GM18519 (cell line): ENCODE measurements at regions not wholly inside any gene's neighbourhood (a gene's known extent, or its start where the extent isn't known, plus 50 kb on each side); places are given as distances from the start of the nearest gene placed in this dataset.

Experiments used
- ATAC-seq: cut with Tn5 transposase; IDR thresholded peaks from one replicate; pipeline ENCODE4 v1.9.1; 2021; ENCODE audit warnings: mild to moderate bottlenecking, moderate library complexity; ENCODE audit not compliant: unreplicated experiment, low FRiP score

DNA sequence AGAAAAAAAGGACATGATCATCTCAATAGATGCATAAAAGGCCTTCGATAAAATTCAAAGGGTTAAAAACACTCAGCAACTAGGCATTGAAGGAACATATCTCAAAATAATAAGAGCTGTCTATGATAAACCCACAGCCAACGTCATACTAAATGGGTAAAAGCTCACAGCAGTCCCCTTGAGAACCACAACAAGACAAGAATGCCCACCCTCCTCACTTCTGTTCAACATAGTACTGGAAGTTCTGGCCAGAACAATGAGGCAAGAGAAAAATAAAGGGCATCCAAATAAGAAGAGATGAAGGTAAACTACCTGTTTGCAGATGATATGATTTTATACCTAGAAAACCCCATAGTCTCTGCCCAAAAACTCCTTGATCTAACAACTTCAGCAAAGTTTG lies 619.7 kb upstream of the LMCD1 start:
- no peak for ATAC-seq

DNA sequence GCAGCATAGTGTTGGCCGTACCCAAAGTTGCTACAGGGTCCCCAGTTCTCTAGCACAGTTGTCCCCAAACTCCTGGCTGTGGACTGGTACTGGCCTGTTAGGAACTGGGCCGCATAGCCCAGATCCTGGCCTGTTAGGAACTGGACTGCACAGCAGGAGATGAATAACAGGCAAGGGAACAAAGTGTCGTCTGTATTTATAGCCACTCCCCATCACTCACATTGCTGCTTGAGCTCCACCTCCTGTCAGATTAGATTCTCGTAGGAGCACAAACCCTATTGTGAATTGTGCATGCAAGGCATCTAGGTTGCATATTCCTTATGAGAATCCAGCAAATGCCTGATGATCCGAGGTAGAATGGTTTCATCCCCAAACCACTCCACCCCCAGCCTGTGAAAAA lies 604.0 kb upstream of the LMCD1 start:
- ATAC-seq = no peak

DNA sequence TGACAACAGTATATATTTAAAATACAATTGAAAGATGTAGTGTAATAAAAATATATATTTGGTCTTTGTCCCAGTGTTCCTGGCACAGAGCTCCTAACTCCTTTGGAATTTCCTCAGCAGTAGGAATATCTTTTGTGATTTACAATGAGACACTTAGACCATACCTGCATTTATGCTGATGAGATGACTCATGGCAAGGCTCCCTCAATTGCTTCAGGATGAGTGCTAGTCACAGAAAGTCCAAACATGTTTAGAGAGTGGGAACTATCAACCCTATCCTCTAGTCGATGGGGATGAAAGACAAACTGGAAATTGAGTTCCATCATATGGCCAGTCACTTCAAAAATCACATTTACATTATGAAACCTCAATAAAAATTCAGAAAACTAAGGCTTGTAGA lies 588.3 kb upstream of the LMCD1 start:
- ATAC-seq = no peak

DNA sequence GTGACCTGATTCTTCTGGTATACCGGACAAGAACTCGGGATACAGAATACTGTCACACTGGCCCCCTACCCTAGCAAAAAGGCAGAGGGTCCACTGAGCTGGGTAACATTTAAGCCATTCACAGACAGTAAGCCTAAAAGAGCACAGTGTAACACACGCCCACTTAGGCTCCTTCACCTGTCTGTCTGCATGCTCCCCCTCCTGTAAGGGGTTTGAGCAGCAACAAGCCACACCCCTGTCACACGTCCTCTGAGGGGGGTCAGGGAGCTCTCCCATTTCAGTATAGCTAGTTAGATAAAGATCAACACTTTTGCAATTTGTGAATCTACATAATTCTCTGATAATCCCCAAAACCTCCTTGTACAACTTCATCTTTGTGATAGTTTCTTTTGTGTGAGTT lies 586.3 kb upstream of the LMCD1 start:
- no peak for ATAC-seq

DNA sequence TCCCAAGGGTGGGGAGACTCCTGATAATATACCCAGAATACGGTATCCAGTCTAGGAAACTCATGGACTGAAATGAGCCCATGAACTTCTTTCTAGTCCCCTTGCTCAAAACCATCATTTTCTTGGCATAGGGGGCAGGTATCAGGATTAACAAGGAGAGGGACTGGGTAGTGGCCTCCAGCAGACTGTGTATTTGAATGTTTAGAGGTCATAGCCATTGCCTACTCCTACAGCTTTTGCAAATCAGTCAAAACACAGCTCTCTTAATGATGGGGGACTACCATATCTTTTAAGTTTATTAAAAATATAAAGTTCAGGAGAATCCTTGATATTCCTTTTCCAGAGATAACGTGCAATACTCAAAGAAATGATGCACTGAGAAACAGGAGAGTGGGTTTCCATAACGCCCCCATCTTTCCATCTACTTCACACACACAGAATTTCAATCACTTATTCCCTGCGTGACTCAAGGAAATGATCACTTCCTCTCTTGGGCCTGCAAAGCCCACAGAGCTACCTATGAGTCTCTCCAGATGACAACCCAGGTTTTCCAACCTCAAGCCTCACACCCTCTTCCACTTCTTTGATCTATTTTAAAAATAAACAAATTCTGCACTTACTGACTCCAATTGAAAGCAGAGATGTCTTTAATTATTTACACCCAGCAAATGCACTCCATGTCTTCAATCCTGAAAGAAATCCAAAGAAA lies 584.0 kb upstream of the LMCD1 start:
- ATAC-seq = no peak

DNA sequence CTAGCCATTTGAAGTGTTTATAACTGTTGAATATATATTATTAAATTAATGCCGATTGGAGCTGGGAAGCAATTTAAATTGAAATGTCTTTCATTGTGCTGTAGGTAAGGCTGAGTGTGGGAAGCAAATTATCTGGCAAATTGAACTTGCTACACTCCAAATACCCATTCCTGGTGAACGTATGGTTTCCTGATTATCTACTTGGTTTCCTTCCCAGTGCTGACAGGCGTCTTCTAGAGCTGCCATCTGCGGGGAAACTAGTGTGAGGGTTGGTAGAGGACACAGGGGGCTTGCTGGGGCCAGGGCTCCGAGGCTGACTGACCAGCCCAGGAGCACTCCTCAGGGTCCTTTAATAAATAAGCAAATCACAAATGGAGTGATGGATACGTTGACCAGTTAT lies 581.4 kb upstream of the LMCD1 start:
- no peak for ATAC-seq

DNA sequence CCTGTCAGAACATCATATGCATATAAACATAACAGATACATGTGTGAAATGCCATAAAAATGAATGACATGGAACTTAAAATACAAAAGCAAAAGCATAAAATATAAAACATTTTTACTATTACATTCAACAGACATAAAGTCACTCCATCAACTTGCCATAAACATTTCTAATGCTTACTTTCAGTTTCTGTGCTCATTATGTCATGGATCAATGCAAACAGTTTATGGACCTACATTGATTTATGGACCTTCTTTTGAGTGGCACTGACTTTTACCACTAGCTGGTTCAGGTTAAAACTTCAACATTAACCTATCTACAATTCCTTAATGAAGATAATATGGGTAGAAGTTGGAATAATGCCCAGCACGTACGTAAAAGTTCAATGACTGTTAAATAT lies 577.4 kb upstream of the LMCD1 start:
- no peak for ATAC-seq

DNA sequence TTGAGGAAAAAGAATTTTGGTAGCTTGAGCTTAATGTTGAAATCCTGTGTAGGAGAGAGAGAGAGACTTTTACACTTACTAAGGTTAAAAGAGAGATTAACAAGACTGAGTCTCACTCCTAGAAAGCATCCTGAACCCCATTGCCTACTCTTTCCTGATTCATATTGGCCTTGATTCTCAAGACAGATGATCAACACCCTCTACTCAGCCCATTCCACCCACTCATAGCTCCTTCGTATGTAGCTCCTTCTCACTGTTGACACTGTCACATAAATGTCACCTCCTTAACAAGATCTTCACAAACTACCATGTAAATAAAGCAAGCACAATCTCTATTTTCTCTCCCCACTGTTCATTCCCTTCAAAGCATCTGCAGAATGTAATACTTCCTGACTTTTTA lies 574.6 kb upstream of the LMCD1 start:
- no peak for ATAC-seq

DNA sequence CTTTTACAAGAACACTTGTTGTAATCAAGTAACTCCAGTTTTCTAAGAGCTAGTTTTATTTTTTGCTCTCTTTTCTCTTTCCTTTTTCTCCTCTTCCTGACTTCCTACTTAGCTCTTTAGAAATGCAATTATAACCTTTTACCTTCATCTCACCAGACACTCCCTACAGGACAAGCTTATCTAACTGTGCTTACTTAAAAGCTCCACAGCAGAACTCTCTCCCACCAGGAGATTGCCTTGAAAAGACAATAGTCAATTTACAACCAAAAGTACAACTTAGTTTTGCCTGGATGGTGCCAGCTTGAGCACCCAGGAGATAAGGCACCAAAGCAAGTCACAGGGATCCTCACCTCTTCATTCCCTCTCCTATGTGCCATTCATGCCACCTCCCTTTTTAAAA lies 573.8 kb upstream of the LMCD1 start:
- ATAC-seq = no peak

DNA sequence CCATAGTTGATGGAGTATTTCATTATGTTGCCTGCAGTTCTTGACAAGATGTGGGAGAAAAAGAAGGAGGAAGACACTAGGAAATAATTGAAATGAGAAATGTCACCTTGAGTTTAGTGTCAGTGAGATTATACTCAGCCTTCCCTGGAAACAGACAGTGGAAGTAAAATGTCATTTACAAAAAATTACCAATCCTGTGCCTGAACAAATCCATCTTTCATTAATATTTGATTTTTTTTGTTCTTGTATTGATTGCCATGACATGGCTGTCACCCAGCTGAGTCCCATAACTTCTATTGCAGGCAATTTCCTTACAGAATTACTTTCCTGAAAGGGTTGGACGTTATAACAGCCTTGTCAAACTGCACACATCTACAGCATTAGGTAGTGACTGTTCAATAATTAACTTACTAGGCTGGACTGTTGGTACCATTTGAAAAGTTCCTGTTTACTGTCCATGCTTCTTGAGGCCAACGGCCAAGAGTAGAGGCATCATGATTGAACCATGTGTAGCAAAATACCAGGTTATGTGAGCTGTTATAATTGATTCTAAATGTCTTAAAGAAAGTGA lies 572.2 kb upstream of the LMCD1 start:
- no peak for ATAC-seq

DNA sequence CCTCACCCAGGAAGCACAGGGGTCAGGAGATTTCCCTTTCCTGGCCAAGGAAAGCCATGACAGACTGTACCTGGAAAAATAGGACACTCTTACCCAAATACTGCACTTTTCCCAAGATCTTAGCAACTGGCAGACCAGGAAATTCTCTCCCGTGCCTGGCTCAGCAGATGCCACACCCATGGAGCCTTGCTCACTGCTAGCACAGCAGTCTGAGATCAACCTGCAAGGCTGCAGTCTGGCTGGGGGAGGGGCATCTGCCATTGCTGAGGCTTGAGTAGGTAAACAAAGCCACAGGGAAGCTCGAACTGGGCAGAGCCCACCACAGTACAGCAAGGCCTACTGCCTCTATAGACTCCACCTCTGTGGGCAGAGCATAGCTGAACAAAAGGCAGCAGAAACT lies 567.3 kb upstream of the LMCD1 start:
- ATAC-seq = no peak

DNA sequence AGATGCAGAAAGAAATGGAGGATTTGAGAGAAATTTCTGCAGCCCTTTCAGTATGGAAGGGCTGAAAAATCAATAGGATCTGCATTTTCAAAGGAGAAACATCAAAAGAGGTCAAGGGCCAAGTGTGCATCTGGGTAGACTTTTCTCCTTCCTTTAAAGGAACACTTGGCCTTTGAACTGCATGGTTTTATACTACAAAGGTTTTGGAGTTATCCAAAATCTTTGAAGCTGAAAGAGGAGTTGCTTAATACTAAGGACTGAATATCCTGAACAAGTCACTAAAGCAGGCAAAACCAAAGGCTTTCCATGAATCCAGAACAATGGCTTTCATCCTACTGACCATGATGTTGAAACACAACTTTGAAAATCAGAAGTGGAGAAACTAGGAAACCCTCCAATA lies 553.7 kb upstream of the LMCD1 start:
- ATAC-seq = no peak

DNA sequence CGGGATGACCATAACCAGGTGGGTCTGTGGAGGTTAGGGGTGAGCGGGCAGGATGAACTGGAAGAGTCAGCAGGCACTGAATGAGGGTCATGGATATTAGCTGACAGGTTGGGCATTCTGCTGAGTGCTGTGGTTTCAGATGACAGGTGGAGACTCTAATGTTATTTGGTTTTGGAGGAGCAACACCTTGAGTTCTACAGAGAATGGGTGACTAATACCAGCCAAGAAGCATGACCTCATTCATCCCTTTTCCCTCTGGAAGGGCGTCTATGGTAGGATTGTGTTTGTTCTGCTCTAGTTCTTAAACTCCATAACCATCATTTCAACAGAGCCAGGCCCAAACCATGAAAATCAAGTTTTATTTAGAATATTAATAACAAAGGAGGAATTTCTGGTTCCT lies 550.7 kb upstream of the LMCD1 start:
- ATAC-seq = no peak

DNA sequence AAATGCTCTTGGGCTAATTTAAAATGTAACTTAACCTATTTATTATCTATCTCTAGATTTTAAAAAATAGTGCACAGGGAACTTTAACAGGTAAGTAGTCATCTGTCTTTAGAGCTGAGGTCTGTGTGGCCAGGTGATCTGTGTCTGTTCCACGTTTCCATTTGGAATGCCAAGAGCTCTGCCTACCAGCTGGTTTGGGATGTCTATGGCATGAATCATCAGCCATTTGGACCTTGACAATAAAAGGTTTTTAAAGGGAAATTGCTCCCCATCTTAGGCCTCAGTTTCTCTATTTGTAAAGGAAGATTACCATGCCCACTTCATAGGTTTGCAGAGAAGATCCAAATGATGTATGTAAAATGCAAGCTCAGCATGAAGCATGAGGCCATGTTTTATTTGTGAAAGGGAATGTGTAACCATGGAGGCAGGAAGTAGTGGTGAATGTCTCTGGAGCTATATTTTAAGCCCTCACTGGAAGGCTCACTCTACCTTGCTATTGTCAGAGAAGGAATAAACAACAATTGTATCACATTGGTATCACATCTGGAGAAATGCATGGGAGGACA lies 548.1 kb upstream of the LMCD1 start:
- ATAC-seq = no peak

DNA sequence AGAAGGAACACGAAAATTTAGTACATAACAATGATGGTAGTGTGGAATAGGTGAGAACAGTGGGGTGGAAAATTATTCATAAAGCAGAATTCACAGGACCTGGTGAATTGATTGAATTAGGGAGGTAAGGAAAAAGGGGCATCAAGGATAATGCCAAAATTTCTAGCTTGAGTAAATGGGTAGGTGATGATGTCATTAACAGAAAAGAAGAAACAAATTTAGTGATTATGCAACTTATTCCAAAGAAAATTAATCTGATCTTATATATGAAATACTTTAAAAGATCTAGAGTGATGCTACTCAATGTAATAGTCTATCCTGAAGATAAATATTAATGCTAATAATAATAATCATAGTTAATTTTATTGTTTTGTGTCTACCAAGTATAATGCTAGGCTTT lies 544.6 kb upstream of the LMCD1 start:
- no peak for ATAC-seq

DNA sequence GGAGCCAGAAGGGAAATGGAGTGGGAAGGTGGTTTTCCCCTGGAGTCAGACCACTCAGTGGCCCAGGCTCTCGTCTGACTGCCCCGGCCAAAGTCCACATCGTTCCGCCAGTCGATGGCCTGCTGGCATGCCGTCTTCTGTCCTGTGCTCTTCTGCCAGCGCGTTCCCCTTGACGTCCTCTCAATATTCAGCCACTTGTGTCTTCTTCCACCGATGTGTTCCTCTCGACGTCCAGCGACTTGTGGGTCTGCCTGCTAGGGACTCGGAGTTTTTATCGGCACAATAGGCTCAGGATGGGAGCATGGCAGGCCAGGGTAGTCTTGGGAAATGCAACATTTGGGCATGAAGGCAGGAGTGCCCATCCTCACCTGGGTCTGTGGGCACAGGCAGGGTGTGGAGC lies 542.5 kb upstream of the LMCD1 start:
- ATAC-seq = no peak

DNA sequence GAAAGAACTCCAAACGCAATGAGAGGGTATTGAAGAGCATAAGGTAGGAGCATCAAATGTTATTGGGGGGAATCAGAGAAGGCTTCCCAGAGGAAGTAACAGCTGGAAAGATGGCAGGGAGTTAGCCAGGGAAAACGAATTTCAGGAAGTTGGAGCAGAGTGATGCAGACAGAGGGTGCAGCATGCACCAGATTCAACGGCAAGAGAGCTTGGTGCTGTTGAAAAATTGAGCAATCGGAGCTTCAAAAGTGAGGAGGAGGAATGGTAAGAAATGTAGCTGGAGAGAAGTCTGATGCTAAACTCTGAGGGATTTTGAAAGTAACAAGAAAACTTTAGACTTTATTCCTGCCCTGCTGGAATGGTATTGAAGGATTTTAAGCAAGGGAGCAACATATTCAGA lies 541.0 kb upstream of the LMCD1 start:
- ATAC-seq = no peak

DNA sequence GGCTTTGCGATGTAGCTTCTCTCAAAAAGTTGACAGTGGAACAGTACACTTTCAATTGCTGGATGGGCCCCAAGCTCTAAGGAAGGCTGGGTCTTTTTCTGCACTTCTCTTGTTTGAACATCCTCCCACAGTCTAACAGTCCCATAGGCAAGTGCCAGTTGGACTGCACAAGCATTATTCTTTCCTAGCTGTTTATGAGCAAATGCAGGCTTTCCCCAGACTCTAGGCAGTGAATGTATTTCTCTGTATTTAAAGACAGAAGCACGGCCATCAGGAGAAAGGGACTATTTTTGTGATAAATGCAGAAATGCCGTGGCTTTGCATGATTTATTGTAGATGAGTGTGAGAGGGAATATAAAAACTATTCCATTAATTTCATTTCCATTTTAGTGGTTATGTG lies 539.3 kb upstream of the LMCD1 start:
- no peak for ATAC-seq

DNA sequence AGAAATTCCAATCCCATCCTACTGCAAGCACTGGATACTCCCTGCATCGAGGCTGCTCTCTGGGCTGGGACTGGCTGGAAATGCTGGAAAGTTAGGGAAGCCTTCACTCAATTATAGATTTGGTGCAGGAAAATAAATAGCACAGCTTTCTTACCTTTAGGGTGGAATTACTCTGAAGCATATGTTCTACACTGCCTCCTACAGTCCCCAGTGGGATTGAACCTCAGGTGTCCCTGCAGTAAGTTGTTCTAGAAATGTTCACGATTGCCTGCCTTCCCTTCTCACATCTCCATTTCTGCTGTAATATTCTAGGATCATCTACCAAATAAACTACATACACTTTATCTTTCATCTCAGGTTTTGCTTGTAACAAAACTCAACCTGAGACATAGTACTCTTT lies 536.7 kb upstream of the LMCD1 start:
- no peak for ATAC-seq

DNA sequence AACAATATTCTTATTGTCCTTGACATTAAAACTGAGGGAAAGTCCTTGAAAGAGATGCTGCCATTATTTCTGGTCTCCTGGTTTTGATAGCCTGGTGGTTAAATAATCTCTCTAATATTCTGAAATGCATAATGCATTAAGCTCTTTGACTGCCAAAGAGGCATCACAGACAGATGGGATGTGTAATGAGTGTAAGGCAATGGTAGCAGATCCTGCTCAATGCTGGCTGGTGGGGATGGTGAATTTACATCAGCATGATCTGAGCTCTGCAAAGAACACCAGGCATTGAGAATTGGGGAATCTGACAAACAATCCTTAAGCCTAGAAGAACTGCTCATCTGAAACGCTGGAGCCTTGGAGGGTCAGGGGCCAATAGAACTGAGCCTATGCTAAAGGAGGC lies 528.6 kb upstream of the LMCD1 start:
- ATAC-seq = no peak

DNA sequence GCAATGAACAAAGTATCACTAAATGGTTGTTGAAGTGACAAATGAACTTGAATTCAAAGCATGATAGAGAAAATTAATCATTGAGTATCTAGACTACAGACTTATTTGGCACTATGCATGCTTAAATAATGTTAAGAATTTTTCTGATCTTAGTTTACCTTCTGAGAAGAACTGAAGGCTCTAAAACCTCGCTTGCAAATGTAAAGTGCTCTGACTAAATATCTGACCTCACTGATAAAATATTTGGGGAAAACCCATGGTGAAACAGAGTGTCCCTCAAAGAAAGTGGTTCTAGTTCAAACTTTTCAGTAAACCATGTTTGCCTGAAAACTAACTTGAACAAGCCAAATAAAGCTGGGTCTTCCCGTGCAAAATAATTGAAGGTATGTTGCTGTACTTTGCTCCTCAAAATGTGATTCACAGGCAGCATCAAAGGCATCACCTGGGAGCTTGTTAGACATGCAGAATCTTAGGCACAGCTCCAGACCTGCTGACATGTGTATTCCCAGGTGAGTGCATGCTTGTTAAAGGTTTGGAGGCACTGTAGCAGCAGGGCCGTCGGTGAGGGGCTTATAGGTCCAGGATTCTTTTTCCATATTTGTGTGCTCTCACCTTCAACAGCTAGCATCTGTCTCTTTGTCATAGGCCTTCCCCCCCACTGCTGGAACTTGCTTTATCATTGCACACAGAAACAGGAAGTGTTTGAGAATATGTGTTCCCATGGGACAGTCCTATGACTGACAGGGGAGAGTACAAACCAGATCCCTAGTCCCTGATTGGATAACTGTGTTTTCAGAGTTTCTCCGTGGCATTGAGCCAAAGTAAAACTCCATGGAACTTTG lies 524.2 kb upstream of the LMCD1 start:
- ATAC-seq = no peak

DNA sequence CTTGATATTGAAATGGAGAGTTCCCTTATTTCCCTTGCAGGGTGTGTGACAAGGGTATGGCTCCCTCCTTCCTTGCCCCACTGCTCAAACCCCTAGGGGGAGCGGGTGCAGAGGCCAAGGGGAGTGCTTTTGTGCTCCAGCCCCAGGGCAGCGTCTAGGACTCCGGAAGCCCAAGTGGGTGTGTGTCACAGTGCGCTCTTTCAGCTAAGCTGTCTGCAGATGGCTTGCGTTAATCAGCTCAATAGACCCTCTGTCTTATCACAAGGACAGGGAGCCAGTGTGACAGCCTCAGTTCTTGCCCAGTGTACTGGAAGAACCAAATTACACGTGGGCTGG lies 523.6 kb upstream of the LMCD1 start:
- ATAC-seq = no peak
